ENCODE measurements at regions not wholly inside any gene's neighbourhood (a gene's known extent, or its start where the extent isn't known, plus 50 kb on each side); places are given as distances from the start of the nearest gene placed in this dataset.

- TF ChIP-seq CTCF (IDR thresholded peaks at IDR 0.05) (no peak), POLR2A (IDR thresholded peaks at IDR 0.05) (no peak), EP300 (IDR thresholded peaks at IDR 0.05) (no peak)
Measured at GRCh38 chrX:134716620-134717012, 58.3 kb upstream of the PLAC1 start.
